GM20000 (cell line): ENCODE measurements at regions not wholly inside any gene's neighbourhood (a gene's known extent, or its start where the extent isn't known, plus 50 kb on each side); places are given as distances from the start of the nearest gene placed in this dataset.

Experiments used
- DNase-seq: peaks from one replicate; pipeline ENCODE4 v3.0.0; 2012; ENCODE audit warnings: low spot score
- TF ChIP-seq, protein P1 (sequence below): IDR thresholded peaks from 2 replicates; pipeline ENCODE4 v1.5.1; 2012; ENCODE audit warnings: mild to moderate bottlenecking, control low read depth; ENCODE audit errors: extremely low read depth, missing control alignments

DNA sequence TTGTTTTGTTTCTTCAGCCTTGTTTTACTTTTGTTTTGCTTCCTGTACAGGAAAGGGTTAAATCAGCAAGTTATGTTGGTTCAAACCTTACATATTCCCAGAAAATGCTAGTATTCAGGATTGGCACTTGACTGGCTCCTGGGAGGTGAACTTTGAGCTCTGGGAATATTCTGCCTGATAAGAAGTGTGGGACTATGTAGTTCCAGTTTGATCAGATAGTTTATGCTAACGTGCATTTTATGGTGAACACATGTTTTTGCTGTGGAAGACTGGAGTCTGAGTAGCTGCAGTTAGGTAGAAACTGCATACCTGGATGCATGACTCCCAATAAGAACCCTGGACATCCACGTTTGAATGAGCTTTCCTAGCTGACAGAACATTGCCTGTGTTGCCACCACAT, 603.1 kb upstream of the HS6ST1 start:
- no peak for DNase-seq
- TF ChIP-seq, protein P1, sequence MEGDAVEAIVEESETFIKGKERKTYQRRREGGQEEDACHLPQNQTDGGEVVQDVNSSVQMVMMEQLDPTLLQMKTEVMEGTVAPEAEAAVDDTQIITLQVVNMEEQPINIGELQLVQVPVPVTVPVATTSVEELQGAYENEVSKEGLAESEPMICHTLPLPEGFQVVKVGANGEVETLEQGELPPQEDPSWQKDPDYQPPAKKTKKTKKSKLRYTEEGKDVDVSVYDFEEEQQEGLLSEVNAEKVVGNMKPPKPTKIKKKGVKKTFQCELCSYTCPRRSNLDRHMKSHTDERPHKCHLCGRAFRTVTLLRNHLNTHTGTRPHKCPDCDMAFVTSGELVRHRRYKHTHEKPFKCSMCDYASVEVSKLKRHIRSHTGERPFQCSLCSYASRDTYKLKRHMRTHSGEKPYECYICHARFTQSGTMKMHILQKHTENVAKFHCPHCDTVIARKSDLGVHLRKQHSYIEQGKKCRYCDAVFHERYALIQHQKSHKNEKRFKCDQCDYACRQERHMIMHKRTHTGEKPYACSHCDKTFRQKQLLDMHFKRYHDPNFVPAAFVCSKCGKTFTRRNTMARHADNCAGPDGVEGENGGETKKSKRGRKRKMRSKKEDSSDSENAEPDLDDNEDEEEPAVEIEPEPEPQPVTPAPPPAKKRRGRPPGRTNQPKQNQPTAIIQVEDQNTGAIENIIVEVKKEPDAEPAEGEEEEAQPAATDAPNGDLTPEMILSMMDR = no peak

DNA sequence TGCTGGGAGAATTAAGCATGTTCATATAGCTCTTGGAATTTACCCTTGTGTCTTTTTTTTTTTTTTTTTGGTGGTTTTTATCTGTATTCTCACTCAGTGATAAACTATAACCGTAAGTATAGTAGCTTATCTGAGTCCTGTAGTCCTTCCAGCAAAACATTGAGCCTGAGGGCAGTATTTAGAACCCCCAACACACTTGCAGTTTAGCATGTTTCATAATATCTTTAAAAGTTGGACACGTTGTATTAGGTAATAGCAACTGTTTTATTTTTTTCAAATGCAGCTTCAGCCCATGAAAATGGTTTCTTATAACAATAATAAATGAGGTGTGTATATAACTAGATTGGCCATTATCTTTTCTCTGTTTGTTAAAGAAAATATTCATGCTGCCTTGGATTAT, 603.5 kb upstream of the HS6ST1 start:
- TF ChIP-seq, protein P1 = no peak
- no peak for DNase-seq

DNA sequence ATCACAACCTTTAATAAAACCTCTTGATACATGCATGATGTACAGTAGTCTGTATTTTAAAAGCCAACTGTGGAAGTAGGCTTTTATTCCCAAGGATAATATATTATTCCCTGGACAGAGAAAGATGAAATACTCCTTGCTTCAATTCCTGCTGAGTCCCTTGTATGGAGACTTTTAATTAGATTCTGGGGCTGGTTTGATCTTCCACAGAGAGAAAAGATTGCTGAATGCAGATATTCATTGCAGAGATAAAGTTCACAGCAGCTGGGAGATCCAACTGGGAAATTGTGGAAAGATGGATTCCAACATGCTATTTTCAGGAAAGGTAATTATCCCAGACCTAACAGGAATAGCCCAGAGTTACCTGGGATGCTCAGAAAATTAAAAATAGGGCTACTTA, 607.0 kb upstream of the HS6ST1 start:
- DNase-seq = no peak
- TF ChIP-seq, protein P1 = no peak

DNA sequence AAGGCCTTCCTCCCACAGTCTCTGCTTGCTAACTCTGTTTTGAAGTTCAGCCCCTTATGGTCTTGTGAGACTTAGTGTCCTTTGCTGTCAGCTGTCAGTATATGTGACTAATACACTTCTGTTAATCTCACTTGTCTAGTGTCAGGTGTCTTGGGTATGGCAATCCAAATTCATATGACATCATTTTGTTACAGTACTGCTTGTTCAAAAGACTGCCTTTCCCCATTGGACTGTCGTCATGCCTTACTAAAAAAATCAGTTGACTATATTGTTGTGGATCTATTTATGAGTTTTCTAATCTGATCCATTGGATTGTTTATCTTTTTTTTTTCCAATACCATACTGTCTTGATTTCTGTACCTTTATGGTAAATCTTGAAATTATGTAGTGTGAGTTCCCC, 611.4 kb upstream of the HS6ST1 start:
- DNase-seq = no peak
- TF ChIP-seq, protein P1 = no peak

DNA sequence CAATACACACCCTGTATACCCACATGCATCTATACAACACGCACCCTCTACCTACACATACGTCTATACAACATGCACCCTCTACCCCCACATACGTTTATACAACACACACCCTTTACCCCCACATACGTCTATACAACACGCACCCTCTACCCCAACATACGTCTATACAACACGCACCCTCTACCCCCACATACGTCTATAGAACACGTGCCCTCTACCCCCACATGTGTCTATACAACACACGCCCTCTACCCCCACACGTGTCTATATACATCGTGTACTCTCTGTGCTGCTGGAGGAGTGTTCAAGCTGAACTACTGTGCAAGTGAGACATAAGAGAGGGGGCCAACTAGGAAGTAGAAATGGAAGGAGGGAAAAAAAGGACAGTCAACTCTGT, 621.7 kb upstream of the HS6ST1 start:
- TF ChIP-seq, protein P1 = no peak
- no peak for DNase-seq

DNA sequence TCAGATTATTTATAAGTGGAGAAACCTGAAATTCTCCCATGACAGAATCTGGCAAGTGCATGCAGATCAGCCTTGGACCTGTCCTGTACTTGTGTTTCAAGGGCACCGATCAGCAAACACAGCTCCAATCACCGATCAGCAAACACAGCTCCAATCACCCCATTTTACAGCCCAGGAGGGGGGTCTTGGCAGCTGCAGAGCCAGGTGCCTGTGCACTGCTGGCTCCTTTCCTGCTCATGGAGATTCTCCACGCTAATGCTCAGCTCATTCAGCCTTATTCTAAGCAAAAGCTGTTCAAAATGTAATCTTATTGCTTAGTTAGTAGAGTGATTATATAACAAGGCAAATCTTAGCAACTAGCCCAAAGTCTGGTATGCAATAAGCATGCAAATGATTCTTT, 623.1 kb upstream of the HS6ST1 start:
- TF ChIP-seq, protein P1 = no peak
- DNase-seq = no peak

DNA sequence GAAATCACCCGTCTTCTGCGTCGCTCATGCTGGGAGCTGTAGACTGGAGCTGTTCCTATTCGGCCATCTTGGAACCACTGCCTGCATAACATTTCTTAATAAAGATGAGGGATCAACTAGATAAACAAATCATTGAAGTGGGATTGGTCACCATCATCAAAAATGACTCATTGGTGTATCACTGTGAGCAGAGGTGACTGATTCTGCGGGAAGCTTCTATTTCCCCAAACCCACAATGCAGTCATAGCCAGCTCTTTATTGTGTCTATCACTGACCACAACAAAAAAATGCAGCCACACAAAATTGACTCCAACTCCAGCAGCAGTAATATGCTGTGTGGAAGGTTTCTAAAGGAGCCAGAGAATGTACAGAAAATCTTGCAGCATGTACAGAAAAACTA, 630.7 kb upstream of the HS6ST1 start:
- no peak for DNase-seq

More for the DNA sequence above, 630.7 kb upstream of the HS6ST1 start:
- TF ChIP-seq, protein P1 = no peak
